ENCODE measurements at regions not wholly inside any gene's neighbourhood (a gene's known extent, or its start where the extent isn't known, plus 50 kb on each side); places are given as distances from the start of the nearest gene placed in this dataset.
A peak's percentile ranks its signal among the peaks of the same experiment; 100 is the strongest.

GRCh38 chr3:191068946-191069813 is 129.9 kb upstream of the OSTN start:
- Histone ChIP-seq H3K27ac (no peak overlapping the region), H3K9ac (no peak overlapping the region), H3K36me3 (ENCODE audit: insufficient read depth) (no peaks in the 10 kb centered on the region), H2AFZ (ENCODE audit: low read depth) (no peak overlapping the region), H3K79me2 (ENCODE audit: insufficient read depth, low read depth) (no peaks in the 10 kb centered on the region), H3K4me1 (ENCODE audit: low read depth, poor library complexity, severe bottlenecking) (no peaks in the 10 kb centered on the region), H3K4me2 (no peak overlapping the region), H3K4me3 (IDR thresholded peaks at IDR 0.05; ENCODE audit: insufficient read depth, low read depth, low read length) (no peak overlapping the region), H3K27me3 (ENCODE audit: insufficient read depth, low read depth) (no peaks in the 10 kb centered on the region), H4K20me1 (ENCODE audit: insufficient read depth) (no peaks in the 10 kb centered on the region)
- no peak for TF ChIP-seq CTCF (conservative IDR thresholded peaks at IDR 0.05; ENCODE audit: low read depth, low read length)

- no peaks in the 10 kb centered on the region for H3K27me3 ChIP-seq (ENCODE audit: insufficient read depth, low read depth)
- H3K9ac ChIP-seq: no peak overlapping the region
- H3K36me3 ChIP-seq (ENCODE audit: insufficient read depth): no peaks in the 10 kb centered on the region
- no peaks in the 10 kb centered on the region for H3K4me1 ChIP-seq (ENCODE audit: low read depth, poor library complexity, severe bottlenecking)
- H3K4me3 ChIP-seq (IDR thresholded peaks at IDR 0.05; ENCODE audit: insufficient read depth, low read depth, low read length): no peak overlapping the region
- no peaks in the 10 kb centered on the region for H4K20me1 ChIP-seq (ENCODE audit: insufficient read depth)
- H3K27ac ChIP-seq: no peak overlapping the region
- TF ChIP-seq CTCF (conservative IDR thresholded peaks at IDR 0.05; ENCODE audit: low read depth, low read length): no peak
- no peak overlapping the region for H2AFZ ChIP-seq (ENCODE audit: low read depth)
- no peaks in the 10 kb centered on the region for H3K79me2 ChIP-seq (ENCODE audit: insufficient read depth, low read depth)
- H3K4me2 ChIP-seq: no peak overlapping the region
These were observed 132.4 kb upstream of the OSTN start for GRCh38 chr3:191066669-191067068.

- TF ChIP-seq CTCF (conservative IDR thresholded peaks at IDR 0.05; ENCODE audit: low read depth, low read length): no peak
- Histone ChIP-seq H3K36me3 (ENCODE audit: insufficient read depth) (no peaks in the 10 kb centered on the region), H3K79me2 (ENCODE audit: insufficient read depth, low read depth) (no peaks in the 10 kb centered on the region), H4K20me1 (ENCODE audit: insufficient read depth) (no peaks in the 10 kb centered on the region), H2AFZ (ENCODE audit: low read depth) (no peak overlapping the region), H3K9ac (no peak overlapping the region), H3K4me2 (no peak overlapping the region), H3K27ac (no peak overlapping the region), H3K27me3 (ENCODE audit: insufficient read depth, low read depth) (no peaks in the 10 kb centered on the region), H3K4me3 (IDR thresholded peaks at IDR 0.05; ENCODE audit: insufficient read depth, low read depth, low read length) (no peak overlapping the region), H3K4me1 (ENCODE audit: low read depth, poor library complexity, severe bottlenecking) (no peaks in the 10 kb centered on the region)
These were observed 133.7 kb upstream of the OSTN start for GRCh38 chr3:191065181-191065805.

GRCh38 chr3:191051037-191051436 is 148.0 kb upstream of the OSTN start:
- Histone ChIP-seq H3K79me2 (ENCODE audit: insufficient read depth, low read depth) (no peaks in the 10 kb centered on the region), H3K36me3 (ENCODE audit: insufficient read depth) (no peaks in the 10 kb centered on the region), H3K4me1 (ENCODE audit: low read depth, poor library complexity, severe bottlenecking) (no peaks in the 10 kb centered on the region), H3K4me2 (no peak overlapping the region), H3K4me3 (IDR thresholded peaks at IDR 0.05; ENCODE audit: insufficient read depth, low read depth, low read length) (no peak overlapping the region), H3K9ac (no peak overlapping the region), H3K27me3 (ENCODE audit: insufficient read depth, low read depth) (no peaks in the 10 kb centered on the region), H4K20me1 (ENCODE audit: insufficient read depth) (no peaks in the 10 kb centered on the region), H3K27ac (no peak overlapping the region), H2AFZ (ENCODE audit: low read depth) (no peak overlapping the region)
- peak; percentile 79 for TF ChIP-seq CTCF (conservative IDR thresholded peaks at IDR 0.05; ENCODE audit: low read depth, low read length)
